Large intestine (tissue), 3 donors: ENCODE measurements at regions not wholly inside any gene's neighbourhood (a gene's known extent, or its start where the extent isn't known, plus 50 kb on each side); places are given as distances from the start of the nearest gene placed in this dataset.
"Not testable (repeated sequence)": the region's sequence is repeated elsewhere in the genome, so short reads cannot be mapped to it uniquely, and the experiment has no call there.

Experiments used
- DNase-seq, 2 donors: peaks; one replicate each; pipeline versions ENCODE4 v3.0.0 to v3.0.0-alpha.2; 2013
- H3K27ac ChIP-seq: one replicate; pipeline ENCODE4 v1.5.1; 2013; ENCODE audit warnings: low read length
- H3K27me3 ChIP-seq: 2 replicates; pipeline ENCODE4 v1.6.1; 2013; ENCODE audit warnings: low read length; ENCODE audit not compliant: control insufficient read depth, insufficient read depth
- H3K36me3 ChIP-seq: 2 replicates; pipeline ENCODE4 v1.6.1; 2013; ENCODE audit warnings: low read length; ENCODE audit not compliant: control insufficient read depth, insufficient read depth
- H3K4me1 ChIP-seq: one replicate; pipeline ENCODE4 v1.6.1; 2013; ENCODE audit warnings: low read length; ENCODE audit not compliant: control insufficient read depth, insufficient read depth
- H3K4me3 ChIP-seq: one replicate; pipeline ENCODE4 v1.5.1; 2013; ENCODE audit warnings: low read length
- H3K9me3 ChIP-seq: one replicate; pipeline ENCODE4 v1.6.1; 2013; ENCODE audit warnings: mild to moderate bottlenecking, low read depth, low read length, moderate library complexity; ENCODE audit not compliant: control insufficient read depth
- WGBS: methylation state at CpG from one replicate; pipeline ENCODE4 v1.1.5; 2013; ENCODE audit warnings: low lambda C conversion rate; ENCODE audit not compliant: insufficient coverage; 5-methylcytosine and 5-hydroxymethylcytosine counted together

- WGBS, result no CpG with 5 or more reads among the region's 9 CpGs
- H3K9me3 ChIP-seq, H3K36me3 ChIP-seq, DNase-seq, H3K4me1 ChIP-seq, H3K27me3 ChIP-seq, H3K27ac ChIP-seq, H3K4me3 ChIP-seq: not testable (repeated sequence)
Measured at GRCh38 chr6:93835026-93835425, 415.7 kb upstream of the EPHA7 start.

GRCh38 chr6:93833326-93833725 is 414.0 kb upstream of the EPHA7 start:
- H3K36me3 ChIP-seq, H3K27ac ChIP-seq, DNase-seq, H3K9me3 ChIP-seq, H3K4me3 ChIP-seq, H3K27me3 ChIP-seq, H3K4me1 ChIP-seq: not testable (repeated sequence)
- WGBS, result no CpG with 5 or more reads among the region's 12 CpGs

- H3K27ac ChIP-seq, H3K4me1 ChIP-seq, H3K9me3 ChIP-seq, H3K36me3 ChIP-seq, H3K27me3 ChIP-seq, H3K4me3 ChIP-seq, DNase-seq: not testable (repeated sequence)
Measured at GRCh38 chr6:93829757-93830156, 410.4 kb upstream of the EPHA7 start.

GRCh38 chr6:93829009-93829408 is 409.6 kb upstream of the EPHA7 start:
- no peaks in the 10 kb centered on the region for H3K4me1 ChIP-seq
- no peak overlapping the region for H3K4me3 ChIP-seq
- DNase-seq, result no peak
- no peaks in the 10 kb centered on the region for H3K9me3 ChIP-seq
- WGBS, result no CpG with 5 or more reads among the region's 1 CpG
- H3K27me3 ChIP-seq, result no peaks in the 10 kb centered on the region
- H3K27ac ChIP-seq, result no peak overlapping the region
- no peaks in the 10 kb centered on the region for H3K36me3 ChIP-seq

GRCh38 chr6:93828553-93828952 is 409.2 kb upstream of the EPHA7 start:
- Histone ChIP-seq H3K4me3 (no peak overlapping the region), H3K27me3 (no peaks in the 10 kb centered on the region), H3K4me1 (no peaks in the 10 kb centered on the region), H3K27ac (no peak overlapping the region), H3K36me3 (no peaks in the 10 kb centered on the region), H3K9me3 (no peaks in the 10 kb centered on the region)
- DNase-seq, result no peak
- no CpG with 5 or more reads among the region's 2 CpGs for WGBS

- H3K4me3 ChIP-seq, result no peak overlapping the region
- no peaks in the 10 kb centered on the region for H3K27me3 ChIP-seq
- 86% methylated on average over 1 of the region's 1 CpG for WGBS
- DNase-seq, result no peak
- H3K27ac ChIP-seq, result no peak overlapping the region
- H3K9me3 ChIP-seq, result no peaks in the 10 kb centered on the region
- H3K36me3 ChIP-seq, result no peaks in the 10 kb centered on the region
- H3K4me1 ChIP-seq, result no peaks in the 10 kb centered on the region
Measured at GRCh38 chr6:93827728-93828127, 408.4 kb upstream of the EPHA7 start.

GRCh38 chr6:93825950-93826349 is 406.6 kb upstream of the EPHA7 start:
- Histone ChIP-seq H3K4me3 (no peak overlapping the region), H3K4me1 (no peaks in the 10 kb centered on the region), H3K9me3 (no peaks in the 10 kb centered on the region), H3K27me3 (no peaks in the 10 kb centered on the region), H3K36me3 (no peaks in the 10 kb centered on the region), H3K27ac (no peak overlapping the region)
- DNase-seq, result no peak

- H3K36me3 ChIP-seq, result no peaks in the 10 kb centered on the region
- H3K27me3 ChIP-seq, result no peaks in the 10 kb centered on the region
- H3K27ac ChIP-seq, result no peak overlapping the region
- H3K4me1 ChIP-seq, result no peaks in the 10 kb centered on the region
- H3K9me3 ChIP-seq, result no peaks in the 10 kb centered on the region
- WGBS, result 100% methylated on average over 2 of the region's 4 CpGs
- DNase-seq, result no peak
- no peak overlapping the region for H3K4me3 ChIP-seq
Measured at GRCh38 chr6:93823489-93823888, 404.1 kb upstream of the EPHA7 start.

- WGBS, result no CpG with 5 or more reads among the region's 4 CpGs
- no peaks in the 10 kb centered on the region for H3K4me1 ChIP-seq
- H3K27me3 ChIP-seq, result no peaks in the 10 kb centered on the region
Measured at GRCh38 chr6:93822434-93823265, 403.3 kb upstream of the EPHA7 start.

GRCh38 chr6:93821953-93822352 is 402.6 kb upstream of the EPHA7 start:
- no peaks in the 10 kb centered on the region for H3K27me3 ChIP-seq
- H3K36me3 ChIP-seq, result no peaks in the 10 kb centered on the region
- DNase-seq, result no peak
- H3K4me3 ChIP-seq, result no peak overlapping the region
- no peaks in the 10 kb centered on the region for H3K9me3 ChIP-seq
- no peak overlapping the region for H3K27ac ChIP-seq
- no peaks in the 10 kb centered on the region for H3K4me1 ChIP-seq

More at GRCh38 chr6:93822434-93823265, 403.3 kb upstream of the EPHA7 start:
- no peaks in the 10 kb centered on the region for H3K36me3 ChIP-seq
- no peak overlapping the region for H3K27ac ChIP-seq
- no peak for DNase-seq
- H3K9me3 ChIP-seq, result no peaks in the 10 kb centered on the region
- no peak overlapping the region for H3K4me3 ChIP-seq

- Histone ChIP-seq H3K27ac (no peak overlapping the region), H3K4me3 (no peak overlapping the region), H3K4me1 (no peaks in the 10 kb centered on the region), H3K27me3 (no peaks in the 10 kb centered on the region), H3K9me3 (no peaks in the 10 kb centered on the region), H3K36me3 (no peaks in the 10 kb centered on the region)
- DNase-seq, result no peak
- WGBS, result no CpG with 5 or more reads among the region's 1 CpG
Measured at GRCh38 chr6:93820465-93821082, 401.2 kb upstream of the EPHA7 start.
